SK-N-SH (cell line): ENCODE measurements at regions not wholly inside any gene's neighbourhood (a gene's known extent, or its start where the extent isn't known, plus 50 kb on each side); places are given as distances from the start of the nearest gene placed in this dataset.

Experiments
- CTCF ChIA-PET: fragments of 300-600, 350-600 bp; formaldehyde crosslinking; extraction: SDS; loops from one replicate; lab custom pipeline; 2021; lab: Yijun Ruan, JAX
- POLR2A ChIA-PET: fragments of 350-600 bp; sonication (Branson Sonifier 250); formaldehyde crosslinking; extraction: SDS; loops from one replicate; lab custom pipeline; 2020; ENCODE audit warnings: antibody characterized with exemption, inconsistent platforms; lab: Yijun Ruan, JAX
- DNase-seq: peaks from one replicate; pipeline ENCODE4 v3.0.0; 2012
- H2AFZ ChIP-seq: fragments of 200-600 bp; sonication (generic); 2 replicates; pipeline ENCODE4 v1.8.1; 2016; ENCODE audit warnings: antibody characterized with exemption, mild to moderate bottlenecking, low read depth
- H3F3A ChIP-seq: fragments of 200-600 bp; sonication (generic); replicated peaks from 2 replicates; pipeline ENCODE3; 2016; ENCODE audit warnings: antibody characterized with exemption, mild to moderate bottlenecking; ENCODE audit not compliant: insufficient read depth
- H3K27ac ChIP-seq, 2 experiments: fragments of 200-500 bp in 1 of 2; fragments of 200-600 bp in 1 of 2; sonication (Bioruptor generic) in 1 of 2; sonication (generic), shearing (Covaris generic) in 1 of 2; 2 replicates each; pipeline versions ENCODE4 v1.5.1 to v1.6.1; 2014 to 2016; ENCODE audit warnings: low read depth in 2 of 2, inconsistent platforms in 1 of 2, low read length in 1 of 2, mild to moderate bottlenecking in 1 of 2, mixed read lengths in 1 of 2
- H3K27me3 ChIP-seq: fragments of 200-600 bp; sonication (generic), shearing (Covaris generic); 2 replicates; pipeline ENCODE4 v1.6.1; 2016; ENCODE audit warnings: mixed run types; ENCODE audit not compliant: insufficient read depth
- H3K36me3 ChIP-seq, 2 experiments: fragments of 200-500 bp in 1 of 2; fragments of 200-600 bp in 1 of 2; sonication (Bioruptor generic) in 1 of 2; sonication (generic) in 1 of 2; replicated peaks in 1 of 2; 2 replicates each; pipeline versions ENCODE3 to v1.5.1; 2014 to 2016; ENCODE audit warnings: low read length in 1 of 2, mild to moderate bottlenecking in 1 of 2; ENCODE audit not compliant: insufficient read depth in 2 of 2, control insufficient read depth in 1 of 2
- H3K4me1 ChIP-seq, 2 experiments: fragments of 200-500 bp in 1 of 2; fragments of 200-600 bp in 1 of 2; sonication (Bioruptor generic) in 1 of 2; sonication (generic), shearing (Covaris generic) in 1 of 2; 2 replicates each; pipeline versions ENCODE4 v1.5.1 to v1.6.1; 2014 to 2016; ENCODE audit warnings: low read depth in 1 of 2, low read length in 1 of 2, mixed run types in 1 of 2; ENCODE audit not compliant: insufficient read depth in 2 of 2, control insufficient read depth in 1 of 2
- H3K4me2 ChIP-seq: fragments of 200-600 bp; sonication (generic), shearing (Covaris generic); 2 replicates; pipeline ENCODE4 v1.6.1; 2017; ENCODE audit warnings: mixed run types
- H3K4me3 ChIP-seq, 2 experiments: fragments of 200-500 bp in 1 of 2; fragments of 200-600 bp in 1 of 2; sonication (Bioruptor generic) in 1 of 2; sonication (generic), shearing (Covaris generic) in 1 of 2; 2 replicates each; pipeline versions ENCODE4 v1.5.1 to v1.8.1; 2014 to 2016; ENCODE audit warnings: low read depth in 2 of 2, inconsistent platforms in 1 of 2, low read length in 1 of 2, mild to moderate bottlenecking in 1 of 2, mixed read lengths in 1 of 2, moderate library complexity in 1 of 2
- H3K79me2 ChIP-seq: fragments of 200-600 bp; sonication (generic); 2 replicates; pipeline ENCODE4 v1.8.1; 2017; ENCODE audit warnings: mild to moderate bottlenecking; ENCODE audit not compliant: insufficient read depth
- H3K9ac ChIP-seq: fragments of 200-600 bp; sonication (generic); 2 replicates; pipeline ENCODE4 v1.6.1; 2017; ENCODE audit warnings: mixed run types
- H3K9me2 ChIP-seq: fragments of 200-600 bp; sonication (generic); 2 replicates; pipeline ENCODE4 v1.6.1; 2017; ENCODE audit warnings: mixed run types
- H3K9me3 ChIP-seq: fragments of 200-600 bp; sonication (generic); 2 replicates; pipeline ENCODE4 v1.6.1; 2017; ENCODE audit warnings: mixed run types, mild to moderate bottlenecking, moderate library complexity
- H4K20me1 ChIP-seq: fragments of 200-600 bp; sonication (generic); 2 replicates; pipeline ENCODE4 v1.6.1; 2017; ENCODE audit warnings: mild to moderate bottlenecking, mixed run types; ENCODE audit not compliant: insufficient read depth
- CHD2 ChIP-seq: fragments of 150-350 bp; IDR thresholded peaks from 2 replicates; pipeline ENCODE4 v1.6.1; 2018; ENCODE audit warnings: low read length; ENCODE audit not compliant: partially characterized antibody
- CTCF ChIP-seq: fragments of 200-600 bp; sonication (generic); IDR thresholded peaks from 2 replicates; pipeline ENCODE4 v1.6.1; 2017; ENCODE audit warnings: antibody characterized with exemption, mild to moderate bottlenecking, moderate library complexity
- ELF1 ChIP-seq: IDR thresholded peaks from 2 replicates; pipeline ENCODE4 v1.4.0; 2012
- EP300 ChIP-seq, 2 experiments: IDR thresholded peaks; 2 replicates each; pipeline versions ENCODE4 v1.4.0 to v1.6.1; 2012; ENCODE audit warnings: borderline replicate concordance in 1 of 2, low read depth in 1 of 2, low read length in 1 of 2
- EZH2phosphoT487 ChIP-seq: fragments of 200-600 bp; sonication (generic); IDR thresholded peaks from 2 replicates; pipeline ENCODE4 v1.6.1; 2017; ENCODE audit warnings: low read depth, mixed run types, mild to moderate bottlenecking, antibody characterized with exemption, moderate library complexity, borderline replicate concordance
- FOSL2 ChIP-seq: IDR thresholded peaks from 2 replicates; pipeline ENCODE4 v1.4.0; 2012; ENCODE audit warnings: low read depth, mild to moderate bottlenecking, moderate library complexity, borderline replicate concordance
- FOXJ3 ChIP-seq: sonication (generic); formaldehyde crosslinking; IDR thresholded peaks from 2 replicates; pipeline ENCODE4 v1.5.1; 2020; ENCODE audit warnings: mild to moderate bottlenecking, missing genetic modification reagents
- GABPA ChIP-seq: IDR thresholded peaks from 2 replicates; pipeline ENCODE4 v1.4.0; 2012; ENCODE audit warnings: low read depth, mild to moderate bottlenecking
- JUND ChIP-seq: IDR thresholded peaks from 2 replicates; pipeline ENCODE4 v1.4.0; 2012
- MAX ChIP-seq: IDR thresholded peaks from 2 replicates; pipeline ENCODE4 v1.4.0; 2012; ENCODE audit warnings: low read depth
- MEF2A ChIP-seq: IDR thresholded peaks from 2 replicates; pipeline ENCODE4 v1.4.0; 2012; ENCODE audit warnings: low read depth, borderline replicate concordance
- MXI1 ChIP-seq: IDR thresholded peaks from 2 replicates; pipeline ENCODE4 v1.6.1; 2012; ENCODE audit warnings: mild to moderate bottlenecking, low read depth, low read length, improper control_type of control experiment
- NFIC ChIP-seq: IDR thresholded peaks from 2 replicates; pipeline ENCODE4 v1.4.0; 2012; ENCODE audit warnings: borderline replicate concordance
- NRF1 ChIP-seq: IDR thresholded peaks from 2 replicates; pipeline ENCODE4 v1.6.1; 2012; ENCODE audit warnings: low read depth, mild to moderate bottlenecking, low read length
- POLR2AphosphoS5 ChIP-seq: IDR thresholded peaks from 2 replicates; pipeline ENCODE4 v1.6.1; 2012; ENCODE audit warnings: low read depth, low read length
- RAD21 ChIP-seq: IDR thresholded peaks from 2 replicates; pipeline ENCODE4 v1.6.1; 2012; ENCODE audit warnings: mild to moderate bottlenecking, low read length
- RCOR1 ChIP-seq: fragments of 150-350 bp; IDR thresholded peaks from 2 replicates; pipeline ENCODE4 v1.6.1; 2017; ENCODE audit warnings: antibody characterized with exemption, low read length
- RFX5 ChIP-seq: IDR thresholded peaks from 2 replicates; pipeline ENCODE4 v1.6.1; 2012; ENCODE audit warnings: mild to moderate bottlenecking, improper control_type of control experiment, low read length
- SMC3 ChIP-seq: IDR thresholded peaks from 2 replicates; pipeline ENCODE4 v1.6.1; 2012; ENCODE audit warnings: low read depth, low read length, improper control_type of control experiment
- TCF12 ChIP-seq: IDR thresholded peaks from 2 replicates; pipeline ENCODE4 v1.4.0; 2012
- TEAD4 ChIP-seq: IDR thresholded peaks from 2 replicates; pipeline ENCODE4 v1.4.0; 2012; ENCODE audit warnings: mild to moderate bottlenecking, borderline replicate concordance; ENCODE audit not compliant: insufficient read depth
- YY1 ChIP-seq: IDR thresholded peaks from 2 replicates; pipeline ENCODE4 v1.4.0; 2012; ENCODE audit warnings: low read depth, mild to moderate bottlenecking
- ZBTB33 ChIP-seq: IDR thresholded peaks from 2 replicates; pipeline ENCODE4 v1.4.0; 2012; ENCODE audit warnings: low read depth, borderline replicate concordance
- WGBS: methylation state at CpG from one replicate; pipeline ENCODE4 v1.1.6; 2017; ENCODE audit warnings: low lambda C conversion rate; 5-methylcytosine and 5-hydroxymethylcytosine counted together

- no peak for TF ChIP-seq MAX
- no peak for TF ChIP-seq JUND
- no peak for TF ChIP-seq NRF1
- no peak for TF ChIP-seq CHD2
- TF ChIP-seq RFX5 = no peak
- no peak for TF ChIP-seq CTCF
- no peak for TF ChIP-seq ZBTB33
- TF ChIP-seq EP300 (IDR thresholded peaks at IDR 0.05; ENCODE audit: borderline replicate concordance in 1 of 2, low read depth in 1 of 2, low read length in 1 of 2) = no peak
- TF ChIP-seq EZH2phosphoT487 = no peak
- TF ChIP-seq SMC3 = no peak
- TF ChIP-seq TEAD4 = no peak
- no peak for TF ChIP-seq TCF12
- no peak for TF ChIP-seq POLR2AphosphoS5
- H3K4me3 ChIP-seq = no peak overlapping the region
- ChIA-PET CTCF (interaction anchor here (0.6 kb wide), 2 partner anchors 16 to 1282 kb away, joined by 3 read pairs; no protein-coding TSS in a partner anchor), POLR2A (no interaction called here)
- H3K36me3 ChIP-seq = no peaks in the 10 kb centered on the region
- H3K9me3 ChIP-seq = no peaks in the 10 kb centered on the region
- DNase-seq = no peak
- H3K27me3 ChIP-seq = no peaks in the 10 kb centered on the region
- no peaks in the 10 kb centered on the region for H3K79me2 ChIP-seq
- H4K20me1 ChIP-seq = no peaks in the 10 kb centered on the region
- H3K4me2 ChIP-seq = no peak overlapping the region
- no peak overlapping the region for H3K27ac ChIP-seq
- H2AFZ ChIP-seq = no peak overlapping the region
- 69% methylated on average over 3 of the region's 3 CpGs for WGBS
- no peaks in the 10 kb centered on the region for H3K9me2 ChIP-seq
- no peaks in the 10 kb centered on the region; a peak in 1 of 4 replicates for H3K4me1 ChIP-seq
- H3F3A ChIP-seq = no peaks in the 10 kb centered on the region
- no peak overlapping the region for H3K9ac ChIP-seq
These were observed 246.4 kb downstream of the ZNF621 start for GRCh38 chr3:40771112-40771511.

- Histone ChIP-seq H3K4me1 (no peaks in the 10 kb centered on the region), H3K27me3 (no peaks in the 10 kb centered on the region), H3K79me2 (no peaks in the 10 kb centered on the region), H3K9me3 (no peaks in the 10 kb centered on the region), H4K20me1 (no peaks in the 10 kb centered on the region), H3F3A (no peaks in the 10 kb centered on the region), H3K9me2 (no peaks in the 10 kb centered on the region)
- no peak for TF ChIP-seq SMC3
- no peak for TF ChIP-seq RAD21
- no peak for TF ChIP-seq ELF1
- TF ChIP-seq FOSL2 = no peak
- no peak for TF ChIP-seq FOXJ3 (CRISPR knock-in tag)
- TF ChIP-seq RCOR1 = no peak
- no peak for TF ChIP-seq CTCF
- no peak for TF ChIP-seq GABPA
- no peak for TF ChIP-seq NFIC
- TF ChIP-seq TCF12 = no peak
- no peak for TF ChIP-seq YY1
- no peak for TF ChIP-seq MEF2A
- TF ChIP-seq MXI1 = no peak
- TF ChIP-seq, all 33 proteins: peak for 0
- H3K9ac ChIP-seq = no peak overlapping the region
- CTCF ChIA-PET = no interaction called here
- H3K4me2 ChIP-seq = no peak overlapping the region
- no peak overlapping the region for H3K27ac ChIP-seq
- POLR2A ChIA-PET = no interaction called here
- H2AFZ ChIP-seq = no peak overlapping the region
- DNase-seq = no peak
- no peak overlapping the region for H3K4me3 ChIP-seq
- no peaks in the 10 kb centered on the region for H3K36me3 ChIP-seq
- 56% methylated on average over 6 of the region's 6 CpGs for WGBS
These were observed 254.3 kb downstream of the ZNF621 start for GRCh38 chr3:40779039-40779438.
